Upper lobe of left lung (tissue), 6 donors: ENCODE measurements at regions not wholly inside any gene's neighbourhood (a gene's known extent, or its start where the extent isn't known, plus 50 kb on each side); places are given as distances from the start of the nearest gene placed in this dataset.

ENCODE experiments used
- ATAC-seq, 2 donors: fragments of 200-7000 bp; cut with Tn5 transposase; one replicate each; pipeline ENCODE4 v1.9.1; 2022; ENCODE audit warnings: mild to moderate bottlenecking in 2 of 2, moderate library complexity in 2 of 2; ENCODE audit not compliant: low FRiP score in 2 of 2
- DNase-seq, 2 donors: peaks; one replicate each; pipeline ENCODE4 v3.0.0-alpha.2; 2019 to 2020
- H3K27ac ChIP-seq, 4 donors: fragments of 200-600 bp; sonication (generic); one replicate each; pipeline ENCODE4 v1.5.1; 2016 to 2019
- H3K27me3 ChIP-seq, 4 donors: fragments of 200-600 bp; sonication (generic); one replicate each; pipeline ENCODE4 v1.5.1; 2017 to 2019
- H3K36me3 ChIP-seq, 4 donors: fragments of 200-600 bp; sonication (generic); one replicate each; pipeline ENCODE4 v1.5.1; 2016 to 2019
- H3K4me1 ChIP-seq, 4 donors: fragments of 200-600 bp; sonication (generic); one replicate each; pipeline ENCODE4 v1.5.1; 2018 to 2019
- H3K4me3 ChIP-seq, 4 donors: fragments of 200-600 bp; sonication (generic); one replicate each; pipeline ENCODE4 v1.5.1; 2017 to 2019; ENCODE audit warnings: mild to moderate bottlenecking in 2 of 4, moderate library complexity in 1 of 4
- H3K9me3 ChIP-seq, 4 donors: fragments of 200-600 bp; sonication (generic); one replicate each; pipeline ENCODE4 v1.5.1; 2018 to 2019
- EP300 ChIP-seq, 4 donors: sonication (generic); formaldehyde crosslinking; IDR thresholded peaks; one replicate each; pipeline ENCODE4 v1.5.1; 2017; ENCODE audit warnings: antibody characterized with exemption in 4 of 4, control low read depth in 2 of 4
- POLR2A ChIP-seq, 4 donors: fragments of 450-650 bp; IDR thresholded peaks; one replicate each; pipeline ENCODE4 v1.5.1; 2016 to 2017; ENCODE audit warnings: antibody characterized with exemption in 4 of 4, mild to moderate bottlenecking in 2 of 4
- POLR2AphosphoS5 ChIP-seq, 2 donors: sonication (generic); formaldehyde crosslinking; IDR thresholded peaks; one replicate each; pipeline ENCODE4 v1.5.1; 2017; ENCODE audit warnings: antibody characterized with exemption in 2 of 2
- WGBS, 2 donors: methylation state at CpG; one replicate each; pipeline ENCODE4 v1.1.5; 2017 to 2018; 5-methylcytosine and 5-hydroxymethylcytosine counted together
- TF ChIP-seq, protein P1 (sequence below), 6 experiments: fragments of 450-650 bp in 4 of 6; fragments of 200-600 bp in 2 of 6; sonication (generic) in 2 of 6; IDR thresholded peaks; one replicate each; pipeline ENCODE4 v1.5.1; 2016 to 2019; ENCODE audit warnings: antibody characterized with exemption in 6 of 6
- donor health status: DM: no; HTN: no; CAD: no; lungs with moderate emphysema.
- donor health status: DM: no; HTN: yes; CAD: no; lungs with severe emphysema.

DNA sequence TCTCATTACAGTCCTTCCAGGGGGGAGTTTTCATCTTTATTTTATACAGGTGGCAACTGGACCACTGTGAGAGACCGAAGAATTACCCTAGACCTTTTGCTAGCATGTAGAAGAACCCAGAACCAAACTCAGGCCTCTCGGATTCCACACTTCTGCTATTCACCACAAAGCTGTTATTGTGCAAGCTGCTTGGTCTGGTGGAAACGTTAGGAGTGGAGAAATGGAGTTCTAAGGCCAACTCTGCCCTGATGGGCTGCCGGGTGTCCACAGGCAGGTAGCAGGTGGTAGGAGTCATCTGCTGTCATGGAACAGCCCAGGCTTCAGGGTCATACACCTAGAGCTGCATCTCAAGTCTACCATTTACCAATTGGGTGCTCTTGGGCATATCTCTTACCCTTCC is 218.8 kb downstream of the BCL11A start:
- ATAC-seq (peak in 1 of 2 donors; percentile 46), DNase-seq (no peak)
- Histone ChIP-seq H3K9me3 (no peaks in the 10 kb centered on the region), H3K36me3 (no peaks in the 10 kb centered on the region), H3K27me3 (no peaks in the 10 kb centered on the region), H3K4me3 (no peak overlapping the region), H3K27ac (no peak overlapping the region), H3K4me1 (no peaks in the 10 kb centered on the region)
- WGBS, 2 donors = 60 to 69% methylated on average over 4 of the region's 4 CpGs
- TF ChIP-seq, protein P1, sequence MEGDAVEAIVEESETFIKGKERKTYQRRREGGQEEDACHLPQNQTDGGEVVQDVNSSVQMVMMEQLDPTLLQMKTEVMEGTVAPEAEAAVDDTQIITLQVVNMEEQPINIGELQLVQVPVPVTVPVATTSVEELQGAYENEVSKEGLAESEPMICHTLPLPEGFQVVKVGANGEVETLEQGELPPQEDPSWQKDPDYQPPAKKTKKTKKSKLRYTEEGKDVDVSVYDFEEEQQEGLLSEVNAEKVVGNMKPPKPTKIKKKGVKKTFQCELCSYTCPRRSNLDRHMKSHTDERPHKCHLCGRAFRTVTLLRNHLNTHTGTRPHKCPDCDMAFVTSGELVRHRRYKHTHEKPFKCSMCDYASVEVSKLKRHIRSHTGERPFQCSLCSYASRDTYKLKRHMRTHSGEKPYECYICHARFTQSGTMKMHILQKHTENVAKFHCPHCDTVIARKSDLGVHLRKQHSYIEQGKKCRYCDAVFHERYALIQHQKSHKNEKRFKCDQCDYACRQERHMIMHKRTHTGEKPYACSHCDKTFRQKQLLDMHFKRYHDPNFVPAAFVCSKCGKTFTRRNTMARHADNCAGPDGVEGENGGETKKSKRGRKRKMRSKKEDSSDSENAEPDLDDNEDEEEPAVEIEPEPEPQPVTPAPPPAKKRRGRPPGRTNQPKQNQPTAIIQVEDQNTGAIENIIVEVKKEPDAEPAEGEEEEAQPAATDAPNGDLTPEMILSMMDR (IDR thresholded peaks at IDR 0.05) = no peak
- TF ChIP-seq POLR2A (IDR thresholded peaks at IDR 0.05) = no peak
- TF ChIP-seq EP300 (IDR thresholded peaks at IDR 0.05) = no peak
- TF ChIP-seq POLR2AphosphoS5 (IDR thresholded peaks at IDR 0.05) = no peak

DNA sequence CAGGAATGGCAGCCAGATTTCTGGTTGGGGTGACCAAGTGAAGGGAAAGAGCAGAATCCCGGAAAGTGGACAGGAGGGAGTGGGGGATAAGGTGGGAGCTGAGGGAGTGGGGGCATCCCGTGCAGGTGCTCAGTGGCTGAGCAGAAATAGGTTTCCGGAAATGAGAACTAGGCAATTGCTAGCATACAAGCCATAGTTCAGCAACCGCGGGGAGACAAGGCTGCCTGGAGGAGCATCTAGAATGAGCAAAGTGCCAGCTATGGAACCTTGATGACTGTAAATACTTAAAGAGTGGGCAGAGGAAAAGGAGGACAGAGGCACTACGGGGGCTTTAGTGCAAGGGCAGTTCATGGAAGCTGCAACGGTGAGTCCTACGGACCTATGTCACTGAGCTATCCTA is 220.2 kb downstream of the BCL11A start:
- DNase-seq (no peak), ATAC-seq (no peak)
- Histone ChIP-seq H3K27ac (no peak overlapping the region), H3K27me3 (no peaks in the 10 kb centered on the region), H3K36me3 (no peaks in the 10 kb centered on the region), H3K4me3 (no peak overlapping the region), H3K9me3 (no peaks in the 10 kb centered on the region), H3K4me1 (no peaks in the 10 kb centered on the region)
- TF ChIP-seq EP300 (IDR thresholded peaks at IDR 0.05) (no peak), POLR2A (IDR thresholded peaks at IDR 0.05) (no peak), POLR2AphosphoS5 (IDR thresholded peaks at IDR 0.05) (no peak)
- TF ChIP-seq, protein P1 (IDR thresholded peaks at IDR 0.05) = no peak
- 88 to 91% methylated on average over 8 of the region's 8 CpGs for WGBS, 2 donors

DNA sequence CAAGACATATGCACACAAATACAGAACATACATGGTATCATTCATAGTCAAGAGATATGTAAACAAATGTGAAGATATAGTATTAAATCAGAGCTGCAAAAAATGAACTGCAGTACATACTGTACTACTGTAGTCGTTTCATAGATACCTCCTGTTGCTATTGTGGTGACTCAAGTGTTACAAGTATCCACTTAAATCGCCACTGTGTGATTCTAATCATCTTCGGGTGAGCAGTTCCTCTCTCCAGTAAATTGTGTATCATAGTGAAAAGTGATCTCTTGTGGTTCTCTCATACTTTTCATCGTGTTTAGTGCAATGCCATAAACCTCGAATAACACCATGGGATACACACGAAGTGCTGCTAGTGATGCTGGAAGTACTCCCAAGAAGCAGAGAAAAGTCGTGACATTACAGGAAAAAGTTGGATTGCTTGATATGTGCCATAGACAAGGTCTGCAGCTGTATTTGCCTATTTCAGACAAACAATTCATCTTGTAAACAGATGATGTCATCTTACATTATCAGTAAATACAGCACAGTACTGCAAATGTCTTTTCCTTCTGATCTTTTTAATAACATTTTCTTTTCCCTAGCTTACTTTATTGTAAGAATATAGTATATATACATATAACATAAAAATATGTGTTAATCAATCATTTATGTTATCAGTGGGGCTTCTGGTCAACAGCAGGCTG is 222.2 kb downstream of the BCL11A start:
- Histone ChIP-seq H3K27me3 (no peaks in the 10 kb centered on the region), H3K9me3 (no peaks in the 10 kb centered on the region), H3K4me3 (no peak overlapping the region), H3K36me3 (no peaks in the 10 kb centered on the region), H3K4me1 (no peaks in the 10 kb centered on the region), H3K27ac (no peak overlapping the region)
- DNase-seq (no peak), ATAC-seq (no peak)
- WGBS, 2 donors = 56 to 57% methylated on average over 7 of the region's 7 CpGs
- no peak for TF ChIP-seq POLR2AphosphoS5 (IDR thresholded peaks at IDR 0.05)
- TF ChIP-seq, protein P1 (IDR thresholded peaks at IDR 0.05) = no peak
- TF ChIP-seq EP300 (IDR thresholded peaks at IDR 0.05) = no peak
- TF ChIP-seq POLR2A (IDR thresholded peaks at IDR 0.05) = no peak

DNA sequence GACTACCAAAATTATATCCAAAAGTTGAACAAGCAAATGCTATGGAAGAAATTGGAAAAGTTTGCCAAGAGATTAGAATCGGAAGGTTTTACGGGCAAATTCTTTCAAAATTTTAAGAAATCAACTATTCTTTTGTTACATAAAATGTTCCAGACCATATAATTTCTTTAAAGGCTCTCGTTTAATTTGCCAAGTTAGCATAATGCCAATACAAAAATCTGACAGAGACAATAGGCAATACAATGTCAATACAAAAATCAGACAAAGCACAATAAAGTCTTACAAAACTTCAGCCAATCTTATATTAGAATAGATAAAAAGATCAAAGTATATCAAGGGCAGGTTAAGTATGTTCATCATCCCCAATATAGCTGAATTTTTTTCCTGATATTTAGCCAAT is 224.2 kb downstream of the BCL11A start:
- no peaks in the 10 kb centered on the region for H3K4me1 ChIP-seq
- WGBS, 2 donors = 77 to 92% methylated on average over 3 of the region's 3 CpGs
- H3K27me3 ChIP-seq = no peaks in the 10 kb centered on the region
- H3K9me3 ChIP-seq = no peaks in the 10 kb centered on the region
- TF ChIP-seq POLR2A (IDR thresholded peaks at IDR 0.05) = no peak
- no peaks in the 10 kb centered on the region for H3K36me3 ChIP-seq
- no peak overlapping the region for H3K27ac ChIP-seq
- ATAC-seq = no peak
- no peak overlapping the region for H3K4me3 ChIP-seq
- no peak for DNase-seq

DNA sequence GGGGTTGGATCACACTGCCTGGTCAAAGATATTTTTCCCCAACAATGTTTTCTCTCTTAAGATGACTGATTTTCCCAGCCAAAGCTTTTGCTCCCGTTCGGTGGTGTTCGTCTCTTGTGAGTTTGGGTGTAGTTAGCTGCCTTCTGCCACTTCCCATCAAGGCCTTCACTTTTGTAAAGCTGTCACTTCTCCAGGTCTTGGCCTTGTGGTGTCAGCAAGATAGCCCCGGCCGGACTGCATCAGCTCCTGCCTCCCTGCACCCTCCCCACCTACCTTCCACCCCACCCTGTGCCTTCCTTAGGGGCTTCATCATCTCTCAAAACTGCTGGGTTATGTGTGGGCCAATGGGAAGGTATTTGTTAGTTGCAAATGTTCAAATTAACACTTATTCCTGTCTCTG is 228.9 kb downstream of the BCL11A start:
- TF ChIP-seq EP300 (IDR thresholded peaks at IDR 0.05) (no peak), POLR2AphosphoS5 (IDR thresholded peaks at IDR 0.05) (no peak), POLR2A (IDR thresholded peaks at IDR 0.05) (no peak)
- TF ChIP-seq, protein P1 (IDR thresholded peaks at IDR 0.05) = no peak
- Histone ChIP-seq H3K9me3 (no peaks in the 10 kb centered on the region), H3K36me3 (no peaks in the 10 kb centered on the region), H3K27me3 (no peaks in the 10 kb centered on the region), H3K27ac (no peak overlapping the region), H3K4me1 (no peaks in the 10 kb centered on the region), H3K4me3 (no peak overlapping the region)
- DNase-seq (peak in 1 of 2 donors; percentile 4), ATAC-seq (no peak)
- 74 to 79% methylated on average over 5 of the region's 5 CpGs for whole genome bisulfite sequencing, 2 donors
